Endothelial cell of umbilical vein (primary cell): ENCODE measurements at regions not wholly inside any gene's neighbourhood (a gene's known extent, or its start where the extent isn't known, plus 50 kb on each side); places are given as distances from the start of the nearest gene placed in this dataset.

Source experiments
- CTCF ChIP-seq, 2 donors: IDR thresholded peaks; 1 replicate in 1 of 2; 2 replicates in 1 of 2; pipeline ENCODE4 v1.5.1; 2011; ENCODE audit warnings: low read length in 2 of 2, mild to moderate bottlenecking in 2 of 2, moderate library complexity in 2 of 2, control low read depth in 1 of 2, inconsistent platforms in 1 of 2, low read depth in 1 of 2; ENCODE audit not compliant: insufficient read depth in 1 of 2; ENCODE audit errors: extremely low read depth in 1 of 2
- EZH2 ChIP-seq: IDR thresholded peaks from 2 replicates; pipeline ENCODE4 v1.6.1; 2012; ENCODE audit warnings: borderline replicate concordance, low read depth, mild to moderate bottlenecking, moderate library complexity, low read length, inconsistent platforms; ENCODE audit not compliant: severe bottlenecking
- JUN ChIP-seq: IDR thresholded peaks from 2 replicates; pipeline ENCODE4 v1.6.1; 2011; ENCODE audit warnings: borderline replicate concordance, low read depth; ENCODE audit not compliant: insufficient read length, insufficient read depth
- POLR2A ChIP-seq: IDR thresholded peaks from 2 replicates; pipeline ENCODE4 v1.6.1; 2012; ENCODE audit warnings: low read depth, mild to moderate bottlenecking, control low read depth, low read length
- POLR2AphosphoS5 ChIP-seq: IDR thresholded peaks from 2 replicates; pipeline ENCODE4 v1.6.1; 2012; ENCODE audit warnings: low read depth, mild to moderate bottlenecking, control low read depth, low read length, moderate library complexity; ENCODE audit not compliant: insufficient read depth

- no peak for TF ChIP-seq CTCF (IDR thresholded peaks at IDR 0.05; ENCODE audit: extremely low read depth in 1 of 2, insufficient read depth in 1 of 2, low read depth in 1 of 2, low read length in 2 of 2)
- no peak for TF ChIP-seq POLR2A
- no peak for TF ChIP-seq JUN
- no peak for TF ChIP-seq POLR2AphosphoS5
- no peak for TF ChIP-seq EZH2
Observed at GRCh38 chr2:190119257-190119656, 56.7 kb upstream of the MSTN start.
